ENCODE measurements at regions not wholly inside any gene's neighbourhood (a gene's known extent, or its start where the extent isn't known, plus 50 kb on each side); places are given as distances from the start of the nearest gene placed in this dataset.

DNA sequence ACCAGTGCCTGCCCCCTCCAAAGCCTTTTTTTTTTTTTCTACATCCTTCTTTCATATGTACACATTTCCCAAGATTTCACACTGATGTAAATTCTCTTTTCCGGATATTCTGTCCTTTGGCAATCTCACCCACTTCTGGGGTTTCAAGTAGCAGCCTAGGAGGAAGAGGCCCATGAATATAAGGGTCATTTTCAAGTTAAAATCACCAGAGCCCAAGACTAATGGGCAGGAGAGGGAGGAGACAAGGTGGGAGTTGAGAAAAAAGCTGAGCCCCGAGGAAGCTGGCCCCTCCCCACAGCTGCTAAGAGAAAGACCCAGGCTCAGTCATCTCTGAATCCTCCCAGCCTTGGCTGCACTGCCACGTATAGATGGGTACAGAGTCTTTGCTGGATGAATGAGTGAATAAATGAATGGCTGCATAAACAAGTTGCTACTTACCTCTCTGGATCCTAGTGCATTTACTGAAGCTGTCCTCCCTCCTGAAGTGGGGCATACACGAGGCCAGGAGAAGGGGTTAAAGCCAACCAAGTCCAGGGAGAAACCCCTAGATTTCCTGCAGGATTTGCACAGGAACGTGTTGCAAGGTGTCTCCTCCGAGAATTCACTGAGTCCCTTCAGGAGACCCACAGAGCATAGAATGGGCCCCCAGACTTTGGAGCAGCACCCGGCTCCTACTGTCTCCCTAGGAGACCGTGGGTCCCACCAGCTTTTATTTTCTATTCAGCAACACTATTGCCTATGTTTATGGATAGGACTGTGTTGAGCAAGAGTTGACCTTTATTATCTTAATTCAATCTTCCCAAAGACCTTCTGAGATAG is 100.8 kb upstream of the LIPC start:
- Histone ChIP-seq H3K36me3 (no peaks in the 10 kb centered on the region), H3K9me3 (peaks cover 6% of the 10 kb centered on the region), H3K4me3 (no peak overlapping the region), H3K27me3 (no peaks in the 10 kb centered on the region)
- DNase-seq = no peak

DNA sequence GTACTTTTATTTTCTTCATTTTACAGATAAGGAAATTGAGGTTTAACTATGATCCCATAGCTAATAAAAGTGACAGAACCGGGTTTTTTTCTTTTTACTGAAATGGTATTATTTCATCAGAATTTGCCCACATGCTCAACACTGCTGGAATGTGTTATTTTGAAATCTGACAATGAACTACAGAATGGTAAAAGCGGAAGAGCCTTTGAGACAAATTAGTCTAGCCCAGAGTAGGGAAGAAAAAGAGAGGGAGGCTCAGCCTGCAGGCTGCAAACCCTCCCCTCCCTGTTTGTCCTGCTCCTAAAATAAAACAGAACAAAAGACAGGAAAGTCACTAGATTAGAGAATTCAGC is 100.3 kb upstream of the LIPC start:
- Histone ChIP-seq H3K36me3 (no peaks in the 10 kb centered on the region), H3K4me3 (no peak overlapping the region)
- DNase-seq = no peak

DNA sequence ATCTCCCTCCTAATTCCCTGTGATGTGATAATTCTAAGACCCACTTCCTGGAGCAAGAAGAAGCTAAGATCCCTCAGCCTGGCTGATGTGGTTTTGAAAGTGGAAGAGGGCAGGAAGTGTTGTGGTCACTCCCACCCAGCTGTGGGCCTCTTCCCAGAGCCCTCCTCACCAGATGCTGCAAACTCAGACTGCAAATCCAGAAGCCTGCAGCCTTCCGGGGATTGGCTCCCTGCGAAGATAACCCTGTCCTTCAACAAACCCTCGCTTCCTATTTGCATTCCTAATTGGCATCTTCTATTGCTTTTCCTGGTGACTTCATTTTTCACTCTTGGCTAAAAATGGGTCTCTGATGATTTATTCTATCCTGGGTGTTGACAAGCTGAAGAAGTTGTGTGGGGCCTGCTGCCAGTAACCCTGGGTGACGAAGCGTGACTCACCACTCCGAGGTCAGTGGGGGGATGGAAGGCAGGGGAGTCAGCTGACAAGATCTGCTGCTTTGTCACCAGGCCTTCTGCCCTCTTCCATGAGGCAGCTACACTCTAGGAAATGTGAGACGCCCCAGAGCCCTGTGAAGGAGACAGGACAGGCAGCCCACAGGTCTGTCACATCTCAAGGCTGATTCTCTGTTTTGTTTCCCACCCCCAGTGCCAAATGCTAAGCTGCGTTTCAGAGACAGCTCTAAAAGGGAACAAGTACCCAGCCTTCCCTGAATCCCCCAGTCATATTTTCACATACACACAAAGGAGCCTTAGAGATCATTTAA is 99.7 kb upstream of the LIPC start:
- Histone ChIP-seq H3K27me3 (no peaks in the 10 kb centered on the region), H3K4me3 (no peak overlapping the region), H3K9me3 (peaks cover 6% of the 10 kb centered on the region), H3K36me3 (no peaks in the 10 kb centered on the region)
- peak; percentile 98 for DNase-seq

More for the DNA sequence above, 100.3 kb upstream of the LIPC start:
- no peaks in the 10 kb centered on the region for H3K27me3 ChIP-seq
- H3K9me3 ChIP-seq = peaks cover 6% of the 10 kb centered on the region

DNA sequence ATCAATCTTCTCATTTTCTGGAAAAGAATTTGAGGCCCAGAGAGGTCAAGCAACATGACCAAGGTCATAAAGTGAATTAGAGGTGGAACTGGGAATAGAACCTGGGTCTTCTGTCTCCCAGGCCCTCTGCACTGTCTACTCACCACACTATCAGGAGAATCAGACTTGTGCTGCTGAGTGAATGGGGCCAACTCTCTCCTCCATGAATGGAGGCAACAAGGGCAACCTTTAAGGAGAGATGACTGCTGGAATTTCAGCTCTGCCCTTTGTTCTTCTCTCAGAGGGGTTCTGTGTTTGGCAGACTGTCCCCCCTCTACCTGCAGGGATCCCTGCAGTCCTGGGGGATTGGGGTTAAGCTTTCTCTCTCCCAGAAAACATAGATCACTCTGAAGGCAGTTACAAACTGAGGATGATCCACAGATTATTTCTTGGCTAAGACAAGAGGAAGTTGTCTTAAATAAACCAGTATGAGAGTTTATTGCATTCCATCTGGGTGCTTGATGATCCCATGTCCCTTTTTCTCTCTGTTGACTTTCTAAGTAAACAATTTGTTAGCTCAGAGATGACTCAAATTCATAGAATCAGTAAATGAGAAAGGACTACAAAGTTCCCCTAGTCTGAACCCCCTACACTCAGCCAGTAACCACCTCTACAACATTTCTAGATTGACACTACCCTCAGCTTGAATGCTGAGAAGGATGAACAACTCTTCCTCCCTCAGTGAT is 99.0 kb upstream of the LIPC start:
- DNase-seq = no peak
- no peaks in the 10 kb centered on the region for H3K36me3 ChIP-seq
- H3K9me3 ChIP-seq = peaks cover 3% of the 10 kb centered on the region; the same call in 1 of the 2 replicates
- no peak overlapping the region for H3K4me3 ChIP-seq
- H3K27me3 ChIP-seq = no peaks in the 10 kb centered on the region

DNA sequence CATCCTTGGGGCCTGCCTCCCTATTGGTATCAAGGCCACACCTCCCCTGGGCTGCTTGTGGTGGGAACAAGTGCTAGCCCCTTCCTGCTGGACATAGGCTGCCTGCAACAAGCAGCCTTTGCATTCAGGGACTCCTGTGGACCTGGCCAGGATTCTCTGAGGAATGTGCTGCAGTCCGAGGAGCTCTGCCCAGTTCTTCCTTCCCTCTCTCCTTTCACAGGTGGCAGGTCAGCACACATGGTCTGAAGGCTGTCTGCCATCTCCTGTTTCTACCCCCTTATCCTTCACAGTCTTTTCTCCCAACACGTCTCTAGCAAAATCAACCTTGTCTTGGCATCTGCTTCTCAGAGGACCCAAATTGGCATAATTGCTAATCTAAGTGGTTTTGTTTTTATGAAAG is 97.0 kb upstream of the LIPC start:
- no peak for DNase-seq
- Histone ChIP-seq H3K36me3 (no peaks in the 10 kb centered on the region), H3K27me3 (no peaks in the 10 kb centered on the region), H3K4me3 (no peak overlapping the region), H3K9me3 (no peaks in the 10 kb centered on the region)

DNA sequence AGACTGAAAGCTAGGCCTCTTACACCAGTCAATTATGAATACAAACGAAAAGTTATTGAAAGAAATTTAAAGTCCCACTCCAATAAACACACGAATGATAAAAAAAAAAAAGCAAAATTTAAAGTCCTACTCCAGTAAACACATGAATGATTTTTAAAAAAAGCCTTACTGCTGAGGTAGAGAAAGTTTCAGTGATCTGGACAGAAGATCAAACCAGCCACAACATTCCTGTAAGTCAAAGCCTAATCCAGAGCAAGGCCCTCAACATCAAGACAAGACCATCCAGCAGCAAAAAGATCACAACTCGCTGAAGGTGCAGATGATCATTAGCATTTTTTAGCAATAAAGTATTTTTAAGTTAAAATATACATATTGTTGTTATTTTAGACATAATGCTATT is 95.6 kb upstream of the LIPC start:
- Histone ChIP-seq H3K36me3 (no peaks in the 10 kb centered on the region), H3K27me3 (no peaks in the 10 kb centered on the region), H3K4me3 (no peak overlapping the region), H3K9me3 (0 out of 2 replicates have a peak, but pooled peaks cover 2% of the 10 kb centered on the region)
- DNase-seq = no peak

DNA sequence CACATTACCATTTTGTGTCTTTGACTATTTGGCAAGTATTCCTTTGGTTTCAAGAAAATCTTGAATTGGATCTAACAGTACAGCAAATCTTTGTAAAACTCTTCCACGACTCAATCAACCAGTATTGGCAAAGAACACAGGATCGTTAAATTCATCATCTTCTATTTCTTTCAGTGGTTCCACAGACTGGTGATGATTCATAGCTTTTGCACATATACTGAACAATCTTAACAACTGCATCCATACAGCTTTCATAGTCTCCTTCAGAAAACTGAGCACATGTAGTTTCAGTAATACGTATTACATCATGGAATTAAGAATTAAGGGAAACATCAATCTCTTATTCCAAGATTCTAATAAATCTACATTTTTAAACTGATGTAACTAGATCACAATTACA is 91.6 kb upstream of the LIPC start:
- no peak for DNase-seq
- no peaks in the 10 kb centered on the region for H3K36me3 ChIP-seq
- 0 out of 2 replicates have a peak, but pooled peaks cover 2% of the 10 kb centered on the region for H3K9me3 ChIP-seq
- H3K4me3 ChIP-seq = no peak overlapping the region
- H3K27me3 ChIP-seq = no peaks in the 10 kb centered on the region

DNA sequence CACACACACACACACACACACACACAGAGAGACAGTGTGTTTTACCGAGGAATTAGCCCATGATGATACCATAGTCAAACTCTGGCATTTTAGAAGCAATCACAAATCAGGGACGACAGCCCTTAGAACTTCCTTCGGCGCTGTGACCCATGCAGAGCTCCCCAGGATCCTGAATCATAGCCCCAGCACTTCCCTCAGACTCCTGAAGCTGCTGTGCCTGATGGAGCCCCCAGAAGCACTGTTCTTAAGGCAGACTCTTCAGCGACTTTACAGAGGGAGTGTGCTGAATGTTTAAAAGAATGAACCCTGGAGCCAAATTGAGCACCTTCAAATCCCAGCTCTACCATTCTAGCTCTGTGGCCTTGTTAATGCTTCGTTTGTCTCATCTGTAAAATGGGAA is 89.3 kb upstream of the LIPC start:
- DNase-seq = no peak
- Histone ChIP-seq H3K36me3 (no peaks in the 10 kb centered on the region), H3K4me3 (no peak overlapping the region), H3K27me3 (no peaks in the 10 kb centered on the region), H3K9me3 (peaks cover 5% of the 10 kb centered on the region; the same call in 1 of the 2 replicates)

DNA sequence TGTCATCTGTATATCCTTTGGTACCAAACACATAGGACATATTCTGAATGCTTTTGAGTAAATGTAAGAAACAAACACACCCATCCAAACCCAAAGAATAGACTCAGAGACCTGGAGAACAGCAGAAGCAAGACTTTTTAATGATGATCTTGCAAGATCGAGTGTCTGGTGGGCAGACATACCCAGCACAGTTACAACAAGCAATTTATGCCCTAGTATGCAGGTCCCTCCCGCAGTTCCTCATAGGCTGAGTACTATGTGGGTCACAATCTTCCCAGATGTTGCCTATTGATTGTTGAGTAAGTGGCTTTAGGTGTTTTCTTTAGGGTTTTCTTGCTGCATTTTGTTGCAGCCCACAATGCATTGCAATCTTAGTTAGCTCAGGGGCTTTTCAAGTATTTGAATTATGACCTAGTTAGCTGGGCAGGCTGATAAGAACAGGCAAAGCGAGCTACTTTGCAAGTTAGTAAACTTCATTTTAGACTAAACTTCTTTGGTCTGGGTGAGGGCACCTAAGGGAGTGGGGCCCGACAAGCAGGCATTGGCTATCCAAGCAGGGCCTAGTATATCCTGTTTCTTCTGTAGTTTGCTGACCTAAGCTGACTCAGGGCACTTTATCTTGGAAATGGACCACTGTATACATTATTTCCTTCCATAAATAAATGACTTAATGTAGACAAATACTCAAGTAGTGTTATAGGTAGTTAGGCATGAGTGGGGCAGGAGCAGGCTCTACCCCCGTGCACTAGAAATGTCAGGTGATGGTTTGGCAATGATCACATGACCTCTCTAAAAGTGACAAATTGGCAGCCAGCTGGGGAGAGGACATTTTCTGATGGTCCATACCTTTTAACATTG is 87.3 kb upstream of the LIPC start:
- H3K27me3 ChIP-seq = no peaks in the 10 kb centered on the region
- H3K4me3 ChIP-seq = no peak overlapping the region
- no peaks in the 10 kb centered on the region for H3K36me3 ChIP-seq
- peaks cover 6% of the 10 kb centered on the region; the same call in 1 of the 2 replicates for H3K9me3 ChIP-seq
- peak; percentile 34 for DNase-seq

DNA sequence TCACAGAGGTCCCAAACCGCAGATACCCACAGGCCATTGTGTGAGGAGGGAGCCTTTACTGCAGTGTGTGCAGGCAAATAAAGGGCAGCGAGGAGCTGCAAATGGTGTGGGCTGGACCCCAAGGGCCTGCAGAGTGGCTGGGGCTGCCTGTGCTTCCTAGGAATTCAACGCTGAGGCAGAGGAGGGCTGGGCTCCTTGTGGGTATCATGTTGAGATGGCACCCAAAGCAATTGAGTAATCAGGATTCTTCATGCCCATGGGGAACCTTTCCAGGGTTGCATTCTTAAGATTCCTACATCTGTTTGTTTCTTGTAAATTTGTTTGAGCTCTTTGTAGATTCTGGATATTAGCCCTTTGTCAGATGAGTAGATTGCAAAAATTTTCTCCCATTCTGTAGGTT is 85.4 kb upstream of the LIPC start:
- Histone ChIP-seq H3K9me3 (peaks cover 4% of the 10 kb centered on the region; the same call in 1 of the 2 replicates), H3K36me3 (no peaks in the 10 kb centered on the region), H3K27me3 (no peaks in the 10 kb centered on the region), H3K4me3 (no peak overlapping the region)
- DNase-seq = peak; percentile 88

DNA sequence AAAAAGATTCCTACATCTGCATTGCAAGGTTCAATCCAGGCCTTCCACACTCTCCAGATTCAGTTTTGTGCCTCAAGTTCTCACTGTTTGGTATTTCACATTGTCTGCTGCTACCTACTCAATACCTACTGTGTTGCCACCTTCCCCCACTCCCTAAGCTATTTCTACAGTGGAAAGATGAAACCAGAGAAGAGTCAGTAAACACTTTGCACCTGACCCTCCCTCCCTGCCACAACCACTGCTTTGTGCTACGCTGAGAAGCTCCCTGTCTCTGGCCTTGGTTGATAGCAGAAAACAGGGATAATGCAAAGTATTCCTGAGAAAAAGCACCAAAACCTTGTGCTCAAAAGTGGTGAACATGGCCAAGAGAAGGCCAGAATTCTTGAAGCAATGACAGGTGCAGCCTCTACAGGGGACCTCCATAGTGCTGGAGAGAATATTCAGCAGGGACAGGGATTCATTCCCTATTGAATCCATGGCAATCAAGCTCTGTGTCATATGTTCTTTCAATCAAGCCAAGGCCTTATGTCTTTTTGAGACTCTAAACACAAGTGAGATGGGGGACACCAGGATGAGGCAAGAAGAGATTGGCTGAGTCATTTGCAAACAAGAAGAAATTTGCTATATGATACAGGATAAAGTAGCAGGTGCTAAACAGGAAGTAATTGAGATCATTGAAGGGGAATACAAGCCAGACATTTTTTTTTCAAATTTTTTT is 83.5 kb upstream of the LIPC start:
- Histone ChIP-seq H3K36me3 (no peaks in the 10 kb centered on the region), H3K9me3 (peaks cover 4% of the 10 kb centered on the region), H3K27me3 (no peaks in the 10 kb centered on the region), H3K4me3 (no peak overlapping the region)
- no peak for DNase-seq

DNA sequence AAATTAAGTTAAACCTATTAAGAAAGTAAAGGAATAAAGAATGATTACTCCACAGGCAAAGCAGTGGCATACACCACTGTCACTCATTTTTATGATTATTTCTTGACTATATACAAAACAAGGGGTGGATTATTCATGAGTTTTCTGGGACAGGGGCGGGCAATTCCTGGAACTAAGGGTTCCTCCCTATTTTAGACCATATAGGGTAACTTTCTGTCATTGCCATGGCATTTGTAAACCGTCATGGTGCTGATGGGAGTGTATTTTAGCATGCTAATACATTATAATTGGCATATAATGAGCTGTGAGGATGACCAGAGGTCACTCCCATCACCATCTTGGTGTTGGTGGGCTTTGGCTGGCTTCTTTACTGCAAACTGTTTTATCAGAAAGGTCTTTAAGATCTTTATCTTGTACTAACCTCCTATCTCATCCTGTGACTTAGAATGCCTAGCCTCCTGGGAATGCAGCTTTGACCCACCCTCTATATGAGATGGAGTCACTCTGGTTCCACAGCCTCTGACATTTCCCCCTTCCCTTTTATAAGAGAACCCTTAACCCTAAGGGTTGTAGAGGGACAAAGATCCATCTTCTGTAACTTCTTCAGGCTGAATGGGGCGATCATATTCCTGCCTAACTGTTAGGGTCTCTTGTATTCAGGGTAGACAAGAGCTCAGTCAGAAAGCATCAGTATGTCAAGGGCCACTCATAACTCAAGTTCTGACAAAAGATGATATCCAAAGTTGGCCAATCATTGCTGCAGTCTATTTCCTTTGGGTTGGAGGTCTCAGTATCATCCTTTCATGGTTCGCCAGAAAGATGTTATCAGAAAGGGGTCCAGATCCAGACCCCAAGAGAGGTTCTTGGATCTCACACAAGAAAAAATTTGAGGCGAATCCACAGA is 79.5 kb upstream of the LIPC start:
- H3K36me3 ChIP-seq = no peaks in the 10 kb centered on the region
- no peaks in the 10 kb centered on the region for H3K27me3 ChIP-seq
- H3K4me3 ChIP-seq = no peak overlapping the region
- no peak for DNase-seq
- peaks cover 2% of the 10 kb centered on the region for H3K9me3 ChIP-seq

DNA sequence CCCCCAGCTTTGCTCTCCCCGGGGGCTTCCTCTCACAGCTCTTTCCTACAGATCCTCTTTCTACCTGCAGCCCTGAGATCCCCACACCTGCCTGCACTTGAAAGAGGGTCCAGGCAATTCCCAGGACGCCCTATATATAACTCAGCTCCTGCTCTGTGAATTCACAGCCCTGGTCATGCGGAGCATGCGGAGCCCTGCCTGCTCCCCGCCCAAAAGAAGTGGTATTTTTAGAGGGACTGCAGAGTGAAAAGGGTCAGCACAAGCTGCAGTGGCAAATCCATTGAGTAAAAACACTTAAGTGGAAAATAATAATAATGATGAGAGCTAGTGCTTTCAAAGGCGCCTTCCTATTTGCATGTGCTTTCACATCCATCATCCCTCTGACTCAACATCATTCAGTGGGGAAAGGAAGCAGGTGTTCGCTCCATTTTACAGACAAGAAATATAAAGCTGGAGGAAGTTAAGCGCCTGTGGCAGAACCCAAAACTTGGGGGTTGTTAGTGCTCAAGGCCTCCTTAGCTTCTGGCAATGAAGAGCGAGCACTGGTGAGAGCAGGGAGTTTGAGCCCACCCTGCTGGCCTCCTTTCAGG is 76.3 kb upstream of the LIPC start:
- Histone ChIP-seq H3K36me3 (no peaks in the 10 kb centered on the region), H3K27me3 (no peaks in the 10 kb centered on the region), H3K9me3 (no peaks in the 10 kb centered on the region; the same call in 1 of the 2 replicates), H3K4me3 (no peak overlapping the region)
- no peak for DNase-seq

DNA sequence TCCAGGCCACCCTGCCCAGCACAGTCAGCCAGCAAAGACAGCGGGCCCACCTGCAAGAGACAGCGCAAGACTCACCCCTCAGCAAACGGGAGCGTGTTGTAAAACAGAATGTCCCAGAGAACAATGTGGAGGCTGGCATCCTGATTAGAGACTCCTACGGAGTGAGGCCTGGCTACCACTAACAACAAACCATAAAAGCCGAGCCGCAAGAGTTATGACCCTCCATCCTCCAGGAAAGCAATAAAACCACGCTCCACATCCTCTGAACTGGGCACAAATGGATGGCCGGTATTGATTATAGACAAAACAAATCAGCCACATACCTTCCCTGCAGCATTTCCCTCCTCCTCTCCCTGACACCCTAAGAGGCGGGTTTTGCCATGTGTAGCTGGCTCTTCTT is 75.8 kb upstream of the LIPC start:
- Histone ChIP-seq H3K27me3 (no peaks in the 10 kb centered on the region), H3K4me3 (no peak overlapping the region), H3K36me3 (no peaks in the 10 kb centered on the region), H3K9me3 (no peaks in the 10 kb centered on the region; the same call in 1 of the 2 replicates)
- DNase-seq = no peak

All from MG63 (cell line).